K562 (cell line): ENCODE measurements at regions not wholly inside any gene's neighbourhood (a gene's known extent, or its start where the extent isn't known, plus 50 kb on each side); places are given as distances from the start of the nearest gene placed in this dataset.
A peak's percentile ranks its signal among the peaks of the same experiment; 100 is the strongest.

Experiments used
- AFF4 ChIP-seq: sonication (generic); formaldehyde crosslinking; IDR thresholded peaks from 2 replicates; pipeline ENCODE4 v1.8.0; 2023; ENCODE audit warnings: mild to moderate bottlenecking, missing genetic modification reagents
- ARID1B ChIP-seq: fragments of 450-650 bp; IDR thresholded peaks from 2 replicates; pipeline ENCODE4 v1.6.1; 2016; ENCODE audit warnings: antibody characterized with exemption, mild to moderate bottlenecking, inconsistent platforms
- BCOR ChIP-seq: fragments of 450-650 bp; IDR thresholded peaks from 2 replicates; pipeline ENCODE4 v1.6.1; 2016
- CBFA2T2 ChIP-seq: fragments of 450-650 bp; conservative IDR thresholded peaks from 2 replicates; pipeline ENCODE4 v1.6.1; 2017; ENCODE audit warnings: mild to moderate bottlenecking
- DDX20 ChIP-seq: fragments of 450-650 bp; IDR thresholded peaks from 2 replicates; pipeline ENCODE4 v1.6.1; 2016; ENCODE audit warnings: missing genetic modification characterization, low read depth, mild to moderate bottlenecking, missing compliant biosample characterization, moderate library complexity
- FIP1L1 ChIP-seq: fragments of 200-400 bp; formaldehyde crosslinking; IDR thresholded peaks from 2 replicates; pipeline ENCODE4 v1.6.1; 2018; ENCODE audit warnings: mild to moderate bottlenecking, low read depth, low read length; ENCODE audit not compliant: poor library complexity, severe bottlenecking
- FOS ChIP-seq: IDR thresholded peaks from 3 replicates; pipeline ENCODE4 v1.6.1; 2011; ENCODE audit not compliant: insufficient read length; ENCODE audit errors: extremely low read depth
- FOXJ2 ChIP-seq: fragments of 200-800 bp; sonication (Bioruptor generic); IDR thresholded peaks from 2 replicates; pipeline ENCODE4 v1.6.1; 2016; ENCODE audit warnings: missing genetic modification characterization, missing compliant biosample characterization
- HDAC1 ChIP-seq, 2 experiments: fragments of 450-650 bp; IDR thresholded peaks; 2 replicates each; pipeline ENCODE4 v1.6.1; 2016 to 2017; ENCODE audit warnings: inconsistent platforms in 1 of 2, mild to moderate bottlenecking in 1 of 2, moderate library complexity in 1 of 2
- HSF4 ChIP-seq: fragments of 250-450 bp; sonication (Bioruptor Pico); IDR thresholded peaks from 2 replicates; pipeline ENCODE4 v2.1.2; 2022; ENCODE audit warnings: mild to moderate bottlenecking, moderate library complexity, borderline replicate concordance
- KDM1A ChIP-seq, 2 experiments: fragments of 450-650 bp; IDR thresholded peaks; 2 replicates each; pipeline ENCODE4 v1.6.1; 2016; ENCODE audit warnings: mild to moderate bottlenecking in 2 of 2
- LEF1 ChIP-seq: fragments of 450-650 bp; IDR thresholded peaks from 2 replicates; pipeline ENCODE4 v1.6.1; 2016; ENCODE audit warnings: mild to moderate bottlenecking
- MAFK ChIP-seq: IDR thresholded peaks from 2 replicates; pipeline ENCODE4 v1.6.1; 2011; ENCODE audit warnings: low read length, improper control_type of control experiment
- NBN ChIP-seq: fragments of 450-650 bp; IDR thresholded peaks from 2 replicates; pipeline ENCODE4 v1.6.1; 2016; ENCODE audit warnings: low read depth, mild to moderate bottlenecking
- NCOR1 ChIP-seq: fragments of 450-650 bp; IDR thresholded peaks from 2 replicates; pipeline ENCODE4 v1.6.1; 2016; ENCODE audit warnings: mild to moderate bottlenecking, moderate library complexity
- PBX2 ChIP-seq, 2 experiments: IDR thresholded peaks in 1 of 2; conservative IDR thresholded peaks in 1 of 2; 2 replicates each; pipeline ENCODE4 v1.6.1; 2016; ENCODE audit warnings: low read depth in 2 of 2, mild to moderate bottlenecking in 1 of 2, missing compliant biosample characterization in 1 of 2, missing genetic modification characterization in 1 of 2, moderate library complexity in 1 of 2
- RAD51 ChIP-seq: fragments of 450-650 bp; IDR thresholded peaks from 2 replicates; pipeline ENCODE4 v1.7.1; 2016; ENCODE audit warnings: low read depth, mild to moderate bottlenecking, borderline replicate concordance
- ZNF274 ChIP-seq: IDR thresholded peaks from 2 replicates; pipeline ENCODE4 v1.6.1; 2011; ENCODE audit warnings: low read depth, mild to moderate bottlenecking, low read length, moderate library complexity, borderline replicate concordance
- ZNF431 ChIP-seq: sonication (generic); formaldehyde crosslinking; IDR thresholded peaks from 2 replicates; pipeline ENCODE4 v1.8.0; 2022; ENCODE audit warnings: mild to moderate bottlenecking, missing genetic modification reagents
- ZNF584 ChIP-seq: fragments of 200-800 bp; sonication (Bioruptor generic); IDR thresholded peaks from 2 replicates; pipeline ENCODE4 v1.6.1; 2016; ENCODE audit warnings: low read depth, mild to moderate bottlenecking, missing genetic modification characterization, missing compliant biosample characterization
- TF ChIP-seq, protein P1 (sequence below): fragments of 250-450 bp; sonication (Bioruptor Pico); IDR thresholded peaks from 2 replicates; pipeline ENCODE4 v1.4.0; 2020

DNA sequence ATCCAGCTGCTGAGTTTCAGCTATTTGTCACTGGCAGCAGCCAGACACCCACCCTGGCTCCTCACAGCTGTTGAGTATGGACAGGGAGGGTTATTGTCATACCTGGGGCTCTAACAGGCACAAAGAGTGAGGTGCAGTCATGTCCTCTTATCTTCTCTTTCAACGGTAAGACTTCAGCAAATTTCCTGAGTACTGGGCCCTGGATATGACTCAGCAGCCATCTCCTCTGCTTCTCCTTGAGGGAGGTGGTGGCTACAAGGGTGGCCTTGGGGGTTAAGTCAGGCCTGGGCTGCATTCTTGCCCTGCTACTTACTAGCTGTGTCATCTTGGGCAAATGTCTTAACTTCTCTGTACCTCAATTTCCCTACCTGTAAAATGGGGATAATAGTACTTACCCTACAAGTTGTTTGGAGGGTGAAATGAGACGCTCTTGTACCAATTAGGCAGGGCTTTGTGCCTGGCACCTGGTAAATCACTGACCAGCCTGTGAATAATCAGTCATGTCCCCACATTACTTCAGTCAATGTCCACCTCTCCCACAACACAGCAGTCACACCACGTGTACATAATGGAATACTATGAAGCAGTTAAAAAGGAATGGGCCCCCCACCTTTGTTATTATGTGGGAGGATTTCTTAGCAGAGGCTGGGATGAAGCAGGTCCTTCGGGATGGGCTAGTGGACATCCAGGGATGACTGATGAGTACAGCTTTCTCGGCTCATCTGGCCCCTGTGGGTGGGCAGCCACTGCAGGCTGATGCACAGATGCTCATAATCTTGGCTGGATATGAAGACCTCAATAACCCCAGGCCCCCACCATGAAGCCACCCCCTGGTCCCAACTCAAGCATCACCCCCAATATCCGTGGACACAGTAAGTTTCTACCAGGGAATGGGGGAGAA lies 528.8 kb downstream of the SHQ1 start (continued):
- TF ChIP-seq, protein P1, sequence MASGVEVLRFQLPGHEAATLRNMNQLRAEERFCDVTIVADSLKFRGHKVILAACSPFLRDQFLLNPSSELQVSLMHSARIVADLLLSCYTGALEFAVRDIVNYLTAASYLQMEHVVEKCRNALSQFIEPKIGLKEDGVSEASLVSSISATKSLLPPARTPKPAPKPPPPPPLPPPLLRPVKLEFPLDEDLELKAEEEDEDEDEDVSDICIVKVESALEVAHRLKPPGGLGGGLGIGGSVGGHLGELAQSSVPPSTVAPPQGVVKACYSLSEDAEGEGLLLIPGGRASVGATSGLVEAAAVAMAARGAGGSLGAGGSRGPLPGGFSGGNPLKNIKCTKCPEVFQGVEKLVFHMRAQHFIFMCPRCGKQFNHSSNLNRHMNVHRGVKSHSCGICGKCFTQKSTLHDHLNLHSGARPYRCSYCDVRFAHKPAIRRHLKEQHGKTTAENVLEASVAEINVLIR (CRISPR knock-in tag) = 0 out of 2 replicates have a peak, but pooled peaks have one; percentile 3
- TF ChIP-seq ZNF584 (CRISPR knock-in tag) (peak; percentile 73), CBFA2T2 (0 out of 2 replicates have a peak, but pooled peaks have one; percentile 24), PBX2 (CRISPR knock-in tag; IDR thresholded peaks at IDR 0.05; ENCODE audit: low read depth) (no peak), PBX2 (tag; conservative IDR thresholded peaks at IDR 0.05; ENCODE audit: low read depth) (0 out of 2 replicates have a peak, but pooled peaks have one; percentile 30), NCOR1 (peak; percentile 43; the same call in 1 of the 2 replicates), ARID1B (peak; percentile 75), LEF1 (0 out of 2 replicates have a peak, but pooled peaks have one; percentile 17), ZNF274 (no peak), FOXJ2 (tag) (no peak), FOS (no peak), DDX20 (tag) (0 out of 2 replicates have a peak, but pooled peaks have one; percentile 16), KDM1A (IDR thresholded peaks at IDR 0.05) (peak; percentile 71 to 89), ZNF431 (no peak), BCOR (peak; percentile 86), FIP1L1 (no peak), HSF4 (CRISPR knock-in tag) (no peak), MAFK (peak; percentile 62), AFF4 (no peak), HDAC1 (IDR thresholded peaks at IDR 0.05) (peak in 1 of 2 experiments; percentile 56; a peak in 2 of 4 replicates), NBN (peak; percentile 50; the same call in 1 of the 2 replicates), RAD51 (no peak)
